GM23338 (cell line): ENCODE measurements at regions not wholly inside any gene's neighbourhood (a gene's known extent, or its start where the extent isn't known, plus 50 kb on each side); places are given as distances from the start of the nearest gene placed in this dataset.

Experiments
- CREB1 ChIP-seq: fragments of 250-450 bp; sonication (Bioruptor Pico); IDR thresholded peaks from 2 replicates; pipeline ENCODE4 v1.5.0; 2020; ENCODE audit warnings: low read depth, mild to moderate bottlenecking, moderate library complexity
- ETS1 ChIP-seq: IDR thresholded peaks from 2 replicates; pipeline ENCODE4 v1.6.1; 2016; ENCODE audit warnings: antibody characterized with exemption
- EZH2 ChIP-seq: fragments of 200-600 bp; sonication (generic); IDR thresholded peaks from one replicate; pipeline ENCODE4 v1.8.0; 2017; ENCODE audit warnings: antibody characterized with exemption, mild to moderate bottlenecking, low read depth; ENCODE audit not compliant: unreplicated experiment
- EZH2phosphoT487 ChIP-seq: fragments of 200-600 bp; sonication (generic); IDR thresholded peaks from one replicate; pipeline ENCODE4 v1.8.1; 2018; ENCODE audit warnings: antibody characterized with exemption; ENCODE audit not compliant: unreplicated experiment
- JUNB ChIP-seq: IDR thresholded peaks from one replicate; pipeline ENCODE4 v1.6.1; 2016; ENCODE audit warnings: antibody characterized with exemption; ENCODE audit not compliant: unreplicated experiment
- NANOG ChIP-seq: IDR thresholded peaks from 2 replicates; pipeline ENCODE4 v1.6.1; 2016; ENCODE audit warnings: antibody characterized with exemption, borderline replicate concordance
- POLR2AphosphoS5 ChIP-seq: IDR thresholded peaks from 2 replicates; pipeline ENCODE4 v1.6.1; 2016; ENCODE audit warnings: antibody characterized with exemption, low read depth
- STAT1 ChIP-seq: IDR thresholded peaks from one replicate; pipeline ENCODE4 v1.6.1; 2016; ENCODE audit warnings: antibody characterized with exemption; ENCODE audit not compliant: unreplicated experiment
- ZNF462 ChIP-seq: fragments of 250-450 bp; sonication (Bioruptor Pico); IDR thresholded peaks from 2 replicates; pipeline ENCODE4 v1.5.0; 2020; ENCODE audit warnings: mild to moderate bottlenecking, moderate library complexity
- TF ChIP-seq, protein P1 (sequence below), 2 experiments: fragments of 200-600 bp in 1 of 2; sonication (generic) in 1 of 2; conservative IDR thresholded peaks; 2 replicates each; pipeline versions ENCODE4 v1.5.1 to v1.6.1; 2016 to 2017; ENCODE audit warnings: antibody characterized with exemption in 2 of 2, low read depth in 2 of 2, mild to moderate bottlenecking in 2 of 2, moderate library complexity in 1 of 2
- TF ChIP-seq, protein P2 (sequence below): IDR thresholded peaks from one replicate; pipeline ENCODE4 v1.6.1; 2018; ENCODE audit warnings: antibody characterized with exemption; ENCODE audit not compliant: unreplicated experiment

DNA sequence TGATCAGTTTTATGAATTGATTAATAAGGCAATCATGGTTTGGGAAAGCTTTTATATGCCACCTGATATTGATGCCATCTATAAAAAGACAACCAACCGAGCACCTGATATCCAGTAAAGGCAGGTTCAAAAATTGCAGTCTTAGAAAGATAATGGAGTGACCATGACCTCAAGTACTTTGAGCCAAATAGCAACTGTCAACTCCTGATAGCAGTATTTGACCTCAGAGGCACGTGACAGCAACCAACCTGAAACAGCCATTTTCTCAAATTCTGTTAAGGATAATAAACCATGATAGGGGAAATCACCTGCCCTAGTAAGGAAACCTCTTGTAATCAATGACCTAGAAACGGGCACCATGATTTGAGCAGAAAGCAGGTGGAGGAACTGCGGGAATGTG lies 77.1 kb upstream of the NFE2L3 start:
- TF ChIP-seq, protein P1, sequence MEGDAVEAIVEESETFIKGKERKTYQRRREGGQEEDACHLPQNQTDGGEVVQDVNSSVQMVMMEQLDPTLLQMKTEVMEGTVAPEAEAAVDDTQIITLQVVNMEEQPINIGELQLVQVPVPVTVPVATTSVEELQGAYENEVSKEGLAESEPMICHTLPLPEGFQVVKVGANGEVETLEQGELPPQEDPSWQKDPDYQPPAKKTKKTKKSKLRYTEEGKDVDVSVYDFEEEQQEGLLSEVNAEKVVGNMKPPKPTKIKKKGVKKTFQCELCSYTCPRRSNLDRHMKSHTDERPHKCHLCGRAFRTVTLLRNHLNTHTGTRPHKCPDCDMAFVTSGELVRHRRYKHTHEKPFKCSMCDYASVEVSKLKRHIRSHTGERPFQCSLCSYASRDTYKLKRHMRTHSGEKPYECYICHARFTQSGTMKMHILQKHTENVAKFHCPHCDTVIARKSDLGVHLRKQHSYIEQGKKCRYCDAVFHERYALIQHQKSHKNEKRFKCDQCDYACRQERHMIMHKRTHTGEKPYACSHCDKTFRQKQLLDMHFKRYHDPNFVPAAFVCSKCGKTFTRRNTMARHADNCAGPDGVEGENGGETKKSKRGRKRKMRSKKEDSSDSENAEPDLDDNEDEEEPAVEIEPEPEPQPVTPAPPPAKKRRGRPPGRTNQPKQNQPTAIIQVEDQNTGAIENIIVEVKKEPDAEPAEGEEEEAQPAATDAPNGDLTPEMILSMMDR (conservative IDR thresholded peaks at IDR 0.05; ENCODE audit: low read depth in 2 of 2): no peak
- TF ChIP-seq POLR2AphosphoS5: no peak
- TF ChIP-seq EZH2: no peak
- no peak for TF ChIP-seq STAT1
- TF ChIP-seq, protein P2, sequence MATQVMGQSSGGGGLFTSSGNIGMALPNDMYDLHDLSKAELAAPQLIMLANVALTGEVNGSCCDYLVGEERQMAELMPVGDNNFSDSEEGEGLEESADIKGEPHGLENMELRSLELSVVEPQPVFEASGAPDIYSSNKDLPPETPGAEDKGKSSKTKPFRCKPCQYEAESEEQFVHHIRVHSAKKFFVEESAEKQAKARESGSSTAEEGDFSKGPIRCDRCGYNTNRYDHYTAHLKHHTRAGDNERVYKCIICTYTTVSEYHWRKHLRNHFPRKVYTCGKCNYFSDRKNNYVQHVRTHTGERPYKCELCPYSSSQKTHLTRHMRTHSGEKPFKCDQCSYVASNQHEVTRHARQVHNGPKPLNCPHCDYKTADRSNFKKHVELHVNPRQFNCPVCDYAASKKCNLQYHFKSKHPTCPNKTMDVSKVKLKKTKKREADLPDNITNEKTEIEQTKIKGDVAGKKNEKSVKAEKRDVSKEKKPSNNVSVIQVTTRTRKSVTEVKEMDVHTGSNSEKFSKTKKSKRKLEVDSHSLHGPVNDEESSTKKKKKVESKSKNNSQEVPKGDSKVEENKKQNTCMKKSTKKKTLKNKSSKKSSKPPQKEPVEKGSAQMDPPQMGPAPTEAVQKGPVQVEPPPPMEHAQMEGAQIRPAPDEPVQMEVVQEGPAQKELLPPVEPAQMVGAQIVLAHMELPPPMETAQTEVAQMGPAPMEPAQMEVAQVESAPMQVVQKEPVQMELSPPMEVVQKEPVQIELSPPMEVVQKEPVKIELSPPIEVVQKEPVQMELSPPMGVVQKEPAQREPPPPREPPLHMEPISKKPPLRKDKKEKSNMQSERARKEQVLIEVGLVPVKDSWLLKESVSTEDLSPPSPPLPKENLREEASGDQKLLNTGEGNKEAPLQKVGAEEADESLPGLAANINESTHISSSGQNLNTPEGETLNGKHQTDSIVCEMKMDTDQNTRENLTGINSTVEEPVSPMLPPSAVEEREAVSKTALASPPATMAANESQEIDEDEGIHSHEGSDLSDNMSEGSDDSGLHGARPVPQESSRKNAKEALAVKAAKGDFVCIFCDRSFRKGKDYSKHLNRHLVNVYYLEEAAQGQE: no peak
- no peak for TF ChIP-seq NANOG
- TF ChIP-seq CREB1 (CRISPR knock-in tag): no peak
- no peak for TF ChIP-seq EZH2phosphoT487
- TF ChIP-seq JUNB: no peak
- TF ChIP-seq ZNF462 (CRISPR knock-in tag): no peak
- no peak for TF ChIP-seq ETS1
